Psoas muscle (tissue), 7 donors: ENCODE measurements at regions not wholly inside any gene's neighbourhood (a gene's known extent, or its start where the extent isn't known, plus 50 kb on each side); places are given as distances from the start of the nearest gene placed in this dataset.

Experiments used
- ATAC-seq, 4 donors: fragments of 200-7000 bp; cut with Tn5 transposase; one replicate each; pipeline ENCODE4 v1.9.1; 2020; ENCODE audit warnings: moderate library complexity in 3 of 4, mild to moderate bottlenecking in 2 of 4
- DNase-seq, 2 donors: peaks; one replicate each; pipeline ENCODE4 v3.0.0-alpha.2; 2020
- H3K27ac ChIP-seq: fragments of 200-600 bp; one replicate; pipeline ENCODE4 v1.8.0; 2022
- H3K27me3 ChIP-seq, 3 donors: fragments of 200-600 bp in 1 of 3; one replicate each; pipeline versions ENCODE4 v1.6.1 to v1.8.0; 2013 to 2022; ENCODE audit warnings: low read length in 2 of 3, mild to moderate bottlenecking in 2 of 3, moderate library complexity in 1 of 3; ENCODE audit not compliant: insufficient read depth in 3 of 3
- H3K36me3 ChIP-seq, 2 donors: fragments of 200-600 bp in 1 of 2; one replicate each; pipeline versions ENCODE4 v1.6.1 to v1.8.0; 2013 to 2022; ENCODE audit warnings: low read depth in 1 of 2, mild to moderate bottlenecking in 1 of 2, moderate library complexity in 1 of 2; ENCODE audit not compliant: insufficient read depth in 1 of 2
- H3K4me1 ChIP-seq: fragments of 200-600 bp; one replicate; pipeline ENCODE4 v1.8.0; 2022
- H3K4me3 ChIP-seq: fragments of 200-600 bp; one replicate; pipeline ENCODE4 v1.8.0; 2022; ENCODE audit warnings: mild to moderate bottlenecking
- H3K9me3 ChIP-seq: fragments of 200-600 bp; one replicate; pipeline ENCODE4 v1.8.0; 2022
- CTCF ChIP-seq: fragments of 200-600 bp; IDR thresholded peaks from one replicate; pipeline ENCODE4 v1.8.0; 2022; ENCODE audit warnings: antibody characterized with exemption
- WGBS, 3 donors: extraction: QIAGEN DNeasy Blood & Tissue Kit; methylation state at CpG; one replicate each; pipeline versions ENCODE4 v1.1.6 to v1.1.7; 2013; 5-methylcytosine and 5-hydroxymethylcytosine counted together
- intact Hi-C, 2 donors: fragments of 100-400 bp; cut with DNase I; formaldehyde crosslinking; loops; one replicate each; pipeline versions ENCODE4 v1.11.0 to v1.14.2; 2022
- donor health status: healthy with polysubstance abuse.
- donor health status: DM: no; HTN: no; CAD: no; lungs with moderate emphysema.
- donor health status: Bipolar disorder and iron deficiency.
- donor health status: healthy.
- donor health status: DM: yes; HTN: yes; CAD: no.
- donor health status: DM: no; HTN: no; CAD: no.
- donor health status: DM: yes; HTN: yes; CAD: no.

GRCh38 chrX:79618280-79618679 lies 251.1 kb upstream of the ITM2A start:
- 46 to 75% (median 62%) methylated on average over 4 of the region's 4 CpGs for WGBS, 3 donors
- H3K27ac ChIP-seq, result no peak overlapping the region
- TF ChIP-seq CTCF, result no peak
- no peaks in the 10 kb centered on the region for H3K9me3 ChIP-seq
- no peak overlapping the region for H3K4me3 ChIP-seq
- H3K36me3 ChIP-seq, result no peaks in the 10 kb centered on the region
- no peaks in the 10 kb centered on the region for H3K4me1 ChIP-seq
- intact Hi-C loops, result no loop called here
- ATAC-seq (no peak), DNase-seq (no peak)
- H3K27me3 ChIP-seq, result no peaks in the 10 kb centered on the region

GRCh38 chrX:79604364-79604763 lies 237.2 kb upstream of the ITM2A start:
- WGBS, 3 donors, result 72 to 88% (median 75%) methylated on average over 4 of the region's 4 CpGs
- TF ChIP-seq CTCF, result no peak
- intact Hi-C loops, result no loop called here
- Histone ChIP-seq H3K27ac (no peak overlapping the region), H3K4me3 (no peak overlapping the region), H3K36me3 (no peaks in the 10 kb centered on the region), H3K27me3 (no peaks in the 10 kb centered on the region), H3K9me3 (no peaks in the 10 kb centered on the region), H3K4me1 (no peaks in the 10 kb centered on the region)
- DNase-seq, result no peak
- no peak for ATAC-seq

- Histone ChIP-seq H3K4me1 (no peaks in the 10 kb centered on the region), H3K27ac (no peak overlapping the region), H3K27me3 (peaks cover 0 to under 1% (median 0%) of the 10 kb centered on the region in 3 donors), H3K36me3 (no peaks in the 10 kb centered on the region), H3K9me3 (no peaks in the 10 kb centered on the region), H3K4me3 (no peak overlapping the region)
- DNase-seq, result no peak
- WGBS, 3 donors, result 20 to 32% (median 24%) methylated on average over 3 of the region's 3 CpGs
- no peak for ATAC-seq
- no peak for TF ChIP-seq CTCF
- intact Hi-C loops, result no loop called here
Measured at GRCh38 chrX:79601341-79602131, 234.4 kb upstream of the ITM2A start.

GRCh38 chrX:79592259-79592658 lies 225.1 kb upstream of the ITM2A start:
- no peaks in the 10 kb centered on the region for H3K4me1 ChIP-seq
- no peak overlapping the region for H3K4me3 ChIP-seq
- no peak for DNase-seq
- ATAC-seq, result no peak
- H3K9me3 ChIP-seq, result no peaks in the 10 kb centered on the region
- TF ChIP-seq CTCF, result no peak
- H3K36me3 ChIP-seq, result no peaks in the 10 kb centered on the region
- intact Hi-C loops, result no loop called here
- H3K27ac ChIP-seq, result no peak overlapping the region
- peaks cover 0 to 10% (median 0%) of the 10 kb centered on the region in 3 donors for H3K27me3 ChIP-seq
- WGBS, 3 donors, result 15 to 25% (median 21%) methylated on average over 3 of the region's 3 CpGs

- Histone ChIP-seq H3K27me3 (peaks cover 0 to 4% (median 0%) of the 10 kb centered on the region in 3 donors), H3K4me1 (no peaks in the 10 kb centered on the region), H3K36me3 (no peaks in the 10 kb centered on the region), H3K27ac (no peak overlapping the region), H3K4me3 (no peak overlapping the region), H3K9me3 (peaks cover 7% of the 10 kb centered on the region)
- no peak for TF ChIP-seq CTCF
- no peak for DNase-seq
- ATAC-seq, result no peak
- intact Hi-C loops, result no loop called here
Measured at GRCh38 chrX:79588233-79588632, 221.1 kb upstream of the ITM2A start.
